Endothelial cell (in vitro differentiated cells): ENCODE measurements at regions not wholly inside any gene's neighbourhood (a gene's known extent, or its start where the extent isn't known, plus 50 kb on each side); places are given as distances from the start of the nearest gene placed in this dataset.

Experiments
- DNase-seq: peaks from one replicate; pipeline ENCODE4 v3.0.0; 2021; ENCODE audit warnings: low spot score
- H3K27ac Mint-ChIP-seq: one replicate; pipeline ENCODE4 v1.8.0; 2021; ENCODE audit warnings: mixed read lengths, inconsistent platforms; ENCODE audit not compliant: unreplicated experiment
- H3K27me3 Mint-ChIP-seq: one replicate; pipeline ENCODE4 v1.8.0; 2021; ENCODE audit warnings: mild to moderate bottlenecking, moderate library complexity, mixed read lengths, inconsistent platforms; ENCODE audit not compliant: unreplicated experiment
- H3K36me3 Mint-ChIP-seq: one replicate; pipeline ENCODE4 v1.8.0; 2021; ENCODE audit warnings: mild to moderate bottlenecking, low read depth, mixed read lengths, inconsistent platforms; ENCODE audit not compliant: unreplicated experiment
- H3K4me1 Mint-ChIP-seq: one replicate; pipeline ENCODE4 v1.8.0; 2021; ENCODE audit warnings: mild to moderate bottlenecking, mixed read lengths, inconsistent platforms; ENCODE audit not compliant: unreplicated experiment
- H3K4me3 Mint-ChIP-seq: one replicate; pipeline ENCODE4 v1.8.0; 2021; ENCODE audit warnings: mild to moderate bottlenecking, mixed read lengths, inconsistent platforms; ENCODE audit not compliant: unreplicated experiment
- H3K9me3 Mint-ChIP-seq: one replicate; pipeline ENCODE4 v1.8.0; 2021; ENCODE audit warnings: mixed read lengths, inconsistent platforms; ENCODE audit not compliant: unreplicated experiment
- TF ChIP-seq, protein P1 (sequence below): fragments of 200-600 bp; sonication (generic); IDR thresholded peaks from one replicate; pipeline ENCODE4 v1.5.0; 2021; ENCODE audit warnings: antibody characterized with exemption; ENCODE audit not compliant: unreplicated experiment

DNA sequence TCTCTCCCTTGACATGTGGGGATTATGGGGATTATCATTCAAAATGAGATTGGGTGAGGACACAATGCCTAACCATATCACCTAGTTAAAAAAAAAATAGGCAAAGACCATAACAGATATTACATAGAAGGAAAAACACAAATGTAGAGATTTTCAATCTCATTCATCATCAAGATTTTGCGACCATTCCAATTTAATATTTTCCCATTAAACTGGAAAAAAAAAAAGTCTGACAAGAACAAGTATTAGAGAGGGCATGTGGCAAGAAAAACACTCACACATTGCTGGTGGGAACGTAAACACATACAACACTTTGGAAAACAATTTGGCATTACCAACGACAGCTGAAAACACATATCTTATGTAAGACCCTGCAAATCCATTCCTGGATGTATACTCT is 71.0 kb upstream of the MYCN start:
- Mint-ChIP-seq H3K36me3 (no peaks in the 10 kb centered on the region), H3K27me3 (peaks cover 2% of the 10 kb centered on the region), H3K9me3 (no peaks in the 10 kb centered on the region), H3K4me1 (peaks cover 2% of the 10 kb centered on the region), H3K27ac (no peak overlapping the region), H3K4me3 (no peak overlapping the region)
- no peak for DNase-seq
- TF ChIP-seq, protein P1, sequence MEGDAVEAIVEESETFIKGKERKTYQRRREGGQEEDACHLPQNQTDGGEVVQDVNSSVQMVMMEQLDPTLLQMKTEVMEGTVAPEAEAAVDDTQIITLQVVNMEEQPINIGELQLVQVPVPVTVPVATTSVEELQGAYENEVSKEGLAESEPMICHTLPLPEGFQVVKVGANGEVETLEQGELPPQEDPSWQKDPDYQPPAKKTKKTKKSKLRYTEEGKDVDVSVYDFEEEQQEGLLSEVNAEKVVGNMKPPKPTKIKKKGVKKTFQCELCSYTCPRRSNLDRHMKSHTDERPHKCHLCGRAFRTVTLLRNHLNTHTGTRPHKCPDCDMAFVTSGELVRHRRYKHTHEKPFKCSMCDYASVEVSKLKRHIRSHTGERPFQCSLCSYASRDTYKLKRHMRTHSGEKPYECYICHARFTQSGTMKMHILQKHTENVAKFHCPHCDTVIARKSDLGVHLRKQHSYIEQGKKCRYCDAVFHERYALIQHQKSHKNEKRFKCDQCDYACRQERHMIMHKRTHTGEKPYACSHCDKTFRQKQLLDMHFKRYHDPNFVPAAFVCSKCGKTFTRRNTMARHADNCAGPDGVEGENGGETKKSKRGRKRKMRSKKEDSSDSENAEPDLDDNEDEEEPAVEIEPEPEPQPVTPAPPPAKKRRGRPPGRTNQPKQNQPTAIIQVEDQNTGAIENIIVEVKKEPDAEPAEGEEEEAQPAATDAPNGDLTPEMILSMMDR: no peak

DNA sequence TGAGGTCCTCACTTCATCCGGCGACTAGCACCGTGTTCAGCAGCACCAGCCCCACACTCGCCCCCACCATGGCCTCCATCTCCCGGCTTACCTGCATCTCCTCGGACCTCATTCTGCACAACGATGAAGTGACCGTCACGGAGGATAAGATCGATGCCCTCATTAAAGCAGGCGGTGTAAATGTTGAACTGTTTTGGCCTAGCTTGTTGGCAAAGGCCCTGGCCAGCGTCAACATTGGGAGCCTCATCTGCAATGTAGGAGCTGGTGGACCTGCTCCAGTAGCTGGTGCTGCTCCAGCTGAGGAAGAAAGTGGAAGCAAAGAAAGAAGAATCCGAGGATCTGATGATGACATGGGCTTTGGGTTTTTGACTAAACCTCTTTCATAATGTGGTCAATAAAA is 70.5 kb upstream of the MYCN start:
- no peak for DNase-seq
- Mint-ChIP-seq H3K9me3 (no peaks in the 10 kb centered on the region), H3K27ac (no peak overlapping the region), H3K4me3 (no peak overlapping the region), H3K4me1 (peaks cover 2% of the 10 kb centered on the region), H3K36me3 (no peaks in the 10 kb centered on the region), H3K27me3 (peaks cover 2% of the 10 kb centered on the region)
- TF ChIP-seq, protein P1: no peak

DNA sequence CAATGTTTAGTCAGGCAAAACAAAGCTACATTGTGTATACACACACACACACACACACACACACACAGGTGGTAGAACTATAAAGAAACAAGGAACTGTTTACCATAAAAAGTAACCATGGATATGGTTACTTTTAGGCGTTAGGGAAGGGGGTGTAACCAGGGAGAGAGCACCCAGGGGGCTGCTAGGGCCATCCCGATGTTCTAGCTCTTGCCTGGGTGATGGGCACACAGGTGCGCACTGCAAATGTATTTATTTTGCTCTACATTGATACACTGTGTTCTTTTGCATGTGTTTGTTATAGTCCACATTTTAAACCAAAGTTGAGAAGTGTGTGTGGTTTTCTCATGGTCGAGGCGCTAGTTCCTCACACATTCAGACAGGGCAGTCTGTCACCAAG is 69.8 kb upstream of the MYCN start:
- Mint-ChIP-seq H3K4me3 (no peak overlapping the region), H3K27ac (no peak overlapping the region), H3K9me3 (no peaks in the 10 kb centered on the region), H3K27me3 (peaks cover 2% of the 10 kb centered on the region), H3K36me3 (no peaks in the 10 kb centered on the region), H3K4me1 (peaks cover 2% of the 10 kb centered on the region)
- TF ChIP-seq, protein P1: no peak
- DNase-seq: no peak

DNA sequence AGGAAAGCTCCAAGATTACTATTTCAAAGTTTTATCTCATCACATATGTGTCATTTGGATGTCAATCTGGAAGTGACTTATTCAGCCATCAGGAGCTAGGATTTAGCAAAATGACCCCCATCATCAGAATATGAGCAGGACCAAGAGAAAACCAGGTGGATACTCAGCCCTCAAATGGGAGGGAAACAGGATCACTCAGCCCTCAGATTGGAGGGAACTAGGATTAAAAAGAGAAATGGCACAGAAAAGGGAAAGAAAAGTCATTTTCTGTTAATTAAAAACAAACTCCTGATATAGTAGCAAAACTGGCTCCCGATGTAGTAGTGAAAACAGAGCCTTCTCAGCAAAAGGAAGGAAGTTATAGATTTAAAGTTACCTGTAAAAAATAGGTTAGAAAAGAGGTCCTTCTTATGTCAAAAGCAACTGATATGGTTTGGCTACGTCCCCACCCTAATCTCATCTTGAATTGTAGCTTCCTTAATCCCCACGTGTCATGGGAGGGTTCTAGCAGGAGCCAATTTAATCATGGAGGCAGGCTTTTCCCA is 69.0 kb upstream of the MYCN start:
- no peaks in the 10 kb centered on the region for H3K9me3 Mint-ChIP-seq
- DNase-seq: no peak

DNA sequence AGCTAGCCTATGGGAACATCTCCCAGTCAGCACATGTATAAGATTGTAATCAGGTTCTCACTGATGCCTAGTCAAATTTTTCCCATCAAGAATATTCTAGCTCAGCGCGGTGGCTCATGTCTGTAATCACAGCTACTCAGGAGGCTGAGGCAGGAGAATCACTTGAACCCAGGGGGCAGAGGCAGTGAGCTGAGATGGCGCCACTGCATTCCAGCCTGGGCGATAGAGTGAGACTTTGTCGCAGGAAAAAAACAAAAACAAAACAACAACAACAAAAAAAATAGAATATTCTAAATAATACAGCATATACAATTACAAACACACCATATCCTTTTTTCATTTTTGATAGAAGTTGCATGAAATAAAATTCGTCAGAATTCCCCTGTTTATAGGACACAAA is 67.5 kb upstream of the MYCN start:
- Mint-ChIP-seq H3K4me1 (peaks cover 2% of the 10 kb centered on the region), H3K27ac (no peak overlapping the region), H3K4me3 (no peak overlapping the region), H3K9me3 (no peaks in the 10 kb centered on the region), H3K36me3 (no peaks in the 10 kb centered on the region), H3K27me3 (peaks cover 2% of the 10 kb centered on the region)
- TF ChIP-seq, protein P1: no peak
- DNase-seq: no peak

More for the DNA sequence above, 69.0 kb upstream of the MYCN start:
- Mint-ChIP-seq H3K27me3 (peaks cover 2% of the 10 kb centered on the region), H3K36me3 (no peaks in the 10 kb centered on the region), H3K4me3 (no peak overlapping the region), H3K4me1 (peaks cover 2% of the 10 kb centered on the region), H3K27ac (no peak overlapping the region)
- TF ChIP-seq, protein P1: no peak
